LNCAP (cell line): ENCODE measurements at regions not wholly inside any gene's neighbourhood (a gene's known extent, or its start where the extent isn't known, plus 50 kb on each side); places are given as distances from the start of the nearest gene placed in this dataset.

Source experiments
- CTCF ChIP-seq: fragments of 450-650 bp; IDR thresholded peaks from 2 replicates; pipeline ENCODE4 v1.5.1; 2017; ENCODE audit warnings: mild to moderate bottlenecking

GRCh38 chr11:11010624-11011127 lies 152.8 kb upstream of the ZBED5 start:
- peak; percentile 52 for TF ChIP-seq CTCF

- no peak for TF ChIP-seq CTCF
Measured at GRCh38 chr11:11009179-11009578, 151.3 kb upstream of the ZBED5 start.

- no peak for TF ChIP-seq CTCF
Measured at GRCh38 chr11:11004069-11004468, 146.2 kb upstream of the ZBED5 start.

- TF ChIP-seq CTCF: no peak
Measured at GRCh38 chr11:11003226-11003625, 145.4 kb upstream of the ZBED5 start.

GRCh38 chr11:11000579-11001283 lies 142.9 kb upstream of the ZBED5 start:
- TF ChIP-seq CTCF: no peak

GRCh38 chr11:10998674-10999073 lies 140.8 kb upstream of the ZBED5 start:
- TF ChIP-seq CTCF: no peak

- TF ChIP-seq CTCF: no peak
Measured at GRCh38 chr11:10996678-10997077, 138.8 kb upstream of the ZBED5 start.

GRCh38 chr11:10993640-10994039 lies 135.8 kb upstream of the ZBED5 start:
- TF ChIP-seq CTCF: no peak
